HG02943 (cell line): ENCODE measurements at regions not wholly inside any gene's neighbourhood (a gene's known extent, or its start where the extent isn't known, plus 50 kb on each side); places are given as distances from the start of the nearest gene placed in this dataset.
"Not testable (repeated sequence)": the region's sequence is repeated elsewhere in the genome, so short reads cannot be mapped to it uniquely, and the experiment has no call there.

ENCODE experiments used
- ATAC-seq: cut with Tn5 transposase; IDR thresholded peaks from one replicate; pipeline ENCODE4 v1.9.1; 2021; ENCODE audit warnings: mild to moderate bottlenecking, low read depth, moderate library complexity; ENCODE audit not compliant: unreplicated experiment

DNA sequence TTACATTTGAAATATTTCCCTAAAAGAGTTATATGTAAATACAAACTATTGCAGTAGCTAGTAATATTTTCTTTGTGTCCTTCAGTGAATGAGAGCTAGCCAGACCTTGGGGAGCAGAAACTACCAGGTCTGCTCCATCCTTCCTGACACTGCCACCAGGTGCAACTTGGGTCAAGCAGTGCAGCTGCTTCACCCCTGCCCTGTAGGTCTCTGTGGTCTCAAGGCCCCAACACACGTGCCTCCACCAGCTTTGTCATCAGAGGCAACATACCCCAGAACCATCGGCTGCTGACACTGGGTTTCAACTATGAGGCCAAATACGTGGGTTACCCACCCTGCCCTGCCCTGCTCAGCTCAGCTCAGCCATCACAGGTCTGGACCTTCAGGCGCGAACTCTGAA, 181.6 kb downstream of the FCRL5 start:
- ATAC-seq: no peak

DNA sequence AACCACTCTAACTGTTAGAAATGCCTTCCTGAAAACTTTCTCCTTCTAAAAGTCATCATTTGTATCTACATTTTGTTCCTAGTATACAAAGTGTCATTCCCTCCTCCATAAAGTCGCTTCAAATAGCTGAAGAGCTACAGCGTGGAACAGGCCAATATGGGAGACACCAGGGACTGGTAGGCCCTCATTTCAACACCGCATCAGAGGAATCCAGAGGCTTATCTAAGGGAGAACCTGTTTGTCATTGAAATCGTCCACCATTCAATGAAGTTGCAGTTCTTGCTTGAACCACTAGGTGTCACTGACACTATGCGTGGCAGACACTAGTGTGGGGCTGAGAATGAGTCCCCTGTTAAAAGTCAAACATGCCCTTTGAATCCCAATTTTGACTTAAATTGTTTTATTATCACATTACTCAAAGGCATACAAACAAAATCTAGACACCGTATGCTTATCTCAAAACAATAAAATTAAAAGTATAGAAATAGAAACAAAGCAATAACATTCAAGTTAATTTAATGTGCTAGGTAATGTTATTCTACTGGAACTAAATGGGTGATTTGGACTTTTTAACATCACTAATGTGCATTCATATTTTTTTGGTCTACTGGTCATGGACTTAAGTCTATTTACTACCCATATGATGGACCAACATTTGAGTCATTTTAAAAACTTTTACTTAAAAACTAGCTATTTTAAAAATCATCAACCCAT, 182.3 kb downstream of the FCRL5 start:
- no peak for ATAC-seq

DNA sequence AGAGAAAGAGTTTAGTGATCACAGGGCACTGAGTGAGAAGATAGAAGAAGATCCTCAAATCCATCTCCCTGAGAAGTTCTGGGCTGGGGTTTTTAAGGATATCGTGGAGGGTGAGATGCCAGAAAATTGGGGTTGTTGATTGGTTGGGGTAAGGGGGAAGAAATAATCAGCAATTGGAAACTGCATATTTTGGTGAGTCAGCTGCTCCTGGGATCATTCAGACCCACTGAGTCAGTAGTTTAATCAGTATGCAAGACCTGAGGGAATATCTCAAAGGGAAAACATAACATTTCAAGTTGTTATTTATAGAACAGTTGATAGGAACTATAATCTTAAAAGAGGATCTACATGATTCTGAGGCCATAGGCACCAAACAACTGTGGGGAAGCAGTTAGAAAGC, 183.4 kb downstream of the FCRL5 start:
- not testable (repeated sequence) for ATAC-seq

DNA sequence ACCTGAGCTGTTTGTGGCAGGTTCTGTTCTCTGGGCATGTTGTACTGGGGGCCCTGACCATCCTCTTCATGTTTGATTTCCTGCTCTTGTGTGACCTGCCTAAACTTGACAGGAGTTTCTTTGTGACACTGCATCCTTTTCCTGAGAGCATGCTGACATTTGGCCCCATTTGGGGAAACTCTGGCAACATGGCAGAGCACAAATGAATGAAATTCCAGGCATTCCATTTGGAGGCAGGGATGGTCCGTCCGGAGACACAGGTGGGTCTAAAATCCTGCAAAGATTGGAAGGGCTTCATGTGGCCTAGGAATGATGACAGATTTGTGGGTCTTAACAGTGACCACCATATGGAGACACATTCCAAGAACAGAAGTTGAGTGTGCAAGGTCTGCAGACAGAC, 184.0 kb downstream of the FCRL5 start:
- no peak for ATAC-seq

DNA sequence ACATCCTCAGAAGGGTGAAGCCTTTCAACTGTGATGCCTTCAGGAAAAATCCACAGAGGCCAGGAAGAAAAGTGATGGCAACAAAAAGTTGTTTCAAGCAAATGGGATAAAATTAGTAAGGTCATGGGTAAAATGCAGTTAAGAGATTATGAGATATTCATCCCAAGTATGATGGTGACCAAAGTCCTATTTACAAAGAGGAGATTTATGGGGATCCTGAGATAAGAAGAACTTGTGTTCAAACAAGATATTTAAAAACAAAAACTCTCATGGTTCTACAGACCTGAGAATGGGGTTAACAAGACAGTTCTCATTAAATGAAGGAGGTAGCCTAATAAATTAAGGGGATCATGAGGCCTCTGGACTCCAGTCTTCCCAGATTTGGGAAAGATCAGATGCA, 184.4 kb downstream of the FCRL5 start:
- ATAC-seq: no peak

DNA sequence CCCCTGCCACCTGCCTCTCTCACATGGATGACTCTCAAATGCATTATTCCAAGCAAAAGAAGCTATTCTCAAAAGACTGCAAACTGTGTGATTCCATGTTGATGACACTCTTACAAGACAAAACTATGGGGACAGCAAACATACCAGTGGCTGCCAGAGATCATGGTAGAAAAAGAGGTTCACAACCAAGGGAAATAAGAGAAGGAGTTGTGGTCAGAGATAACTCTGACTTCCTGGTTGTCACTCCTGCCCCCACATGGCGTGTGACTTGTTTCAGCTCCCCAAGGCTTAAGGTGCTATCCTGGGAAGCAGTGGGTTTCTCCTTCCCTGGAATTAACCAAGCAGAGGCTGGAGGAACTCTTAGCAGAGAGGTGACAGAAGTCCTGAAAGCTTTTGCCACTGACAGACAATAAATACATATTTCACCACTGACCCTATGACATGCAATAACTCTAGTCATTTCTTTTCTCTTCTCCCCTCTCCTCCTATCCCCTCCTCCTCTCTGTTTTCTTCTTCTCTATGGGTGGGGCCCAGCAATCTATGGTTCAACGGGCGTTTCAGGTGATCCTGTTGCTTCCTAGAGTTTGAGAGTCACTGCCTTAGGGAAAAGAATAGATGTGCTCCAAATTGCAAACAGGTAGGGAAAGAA, 185.1 kb downstream of the FCRL5 start:
- no peak for ATAC-seq

DNA sequence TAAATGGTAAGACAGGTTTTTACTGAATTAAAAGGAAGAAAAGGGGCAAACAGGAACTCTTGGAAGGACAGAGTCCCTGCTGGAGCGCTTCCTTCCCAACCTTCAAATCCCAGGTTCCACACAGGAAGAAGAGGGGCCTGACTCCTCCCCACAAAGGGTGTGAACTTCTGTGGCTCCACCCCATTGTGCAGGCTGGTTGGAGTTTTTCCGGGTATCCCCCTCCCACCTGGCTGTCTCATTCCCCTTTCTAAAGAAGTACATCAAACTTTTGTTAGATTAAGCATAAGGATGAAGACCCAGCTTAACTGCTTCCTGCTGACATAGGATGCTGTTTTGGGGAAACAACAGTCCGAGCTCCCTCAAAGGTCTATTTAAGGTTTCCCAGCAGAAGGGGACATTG, 187.7 kb downstream of the FCRL5 start:
- ATAC-seq: no peak

DNA sequence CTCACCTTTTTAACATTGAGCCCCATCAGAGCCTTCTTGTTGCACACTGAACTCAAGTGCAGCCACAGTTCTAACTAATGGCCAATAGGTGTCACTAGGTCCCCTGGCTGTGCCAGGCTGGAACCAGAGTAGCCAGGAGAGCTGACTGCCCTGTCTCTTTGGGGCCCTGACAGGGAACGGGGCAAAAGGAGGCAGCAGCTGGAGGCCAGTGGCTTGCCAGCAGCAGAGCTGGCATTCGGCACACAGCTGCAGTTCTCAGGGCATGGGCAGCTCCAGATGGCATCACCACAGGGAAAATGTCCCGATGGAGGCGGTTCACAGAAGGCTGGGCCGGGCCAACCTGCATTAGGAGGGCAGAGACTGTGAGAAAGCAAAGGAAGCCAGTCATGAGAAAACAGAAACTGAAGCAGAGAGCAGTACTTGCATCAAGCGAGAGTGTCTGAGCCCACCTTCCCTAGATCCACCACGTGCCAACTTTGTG, 188.6 kb downstream of the FCRL5 start:
- ATAC-seq: no peak

DNA sequence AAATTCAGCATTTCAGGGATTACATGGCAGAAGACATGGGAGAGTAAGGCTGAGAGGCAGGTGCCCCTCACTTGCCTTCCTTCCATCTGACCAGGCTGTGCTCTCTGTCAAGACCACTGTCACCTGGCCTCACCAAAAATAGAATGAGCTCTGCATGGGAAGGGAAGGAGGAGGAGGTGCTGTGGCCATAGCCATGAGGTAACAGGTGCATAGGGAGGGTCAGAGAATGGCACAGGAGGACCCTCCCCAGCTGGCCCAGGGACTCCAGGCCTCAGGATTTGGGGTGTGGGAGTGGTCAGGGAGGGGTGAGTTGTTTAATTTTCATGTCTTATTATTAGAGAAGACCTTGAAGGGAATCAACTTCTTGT, 192.3 kb downstream of the FCRL5 start:
- ATAC-seq: no peak

DNA sequence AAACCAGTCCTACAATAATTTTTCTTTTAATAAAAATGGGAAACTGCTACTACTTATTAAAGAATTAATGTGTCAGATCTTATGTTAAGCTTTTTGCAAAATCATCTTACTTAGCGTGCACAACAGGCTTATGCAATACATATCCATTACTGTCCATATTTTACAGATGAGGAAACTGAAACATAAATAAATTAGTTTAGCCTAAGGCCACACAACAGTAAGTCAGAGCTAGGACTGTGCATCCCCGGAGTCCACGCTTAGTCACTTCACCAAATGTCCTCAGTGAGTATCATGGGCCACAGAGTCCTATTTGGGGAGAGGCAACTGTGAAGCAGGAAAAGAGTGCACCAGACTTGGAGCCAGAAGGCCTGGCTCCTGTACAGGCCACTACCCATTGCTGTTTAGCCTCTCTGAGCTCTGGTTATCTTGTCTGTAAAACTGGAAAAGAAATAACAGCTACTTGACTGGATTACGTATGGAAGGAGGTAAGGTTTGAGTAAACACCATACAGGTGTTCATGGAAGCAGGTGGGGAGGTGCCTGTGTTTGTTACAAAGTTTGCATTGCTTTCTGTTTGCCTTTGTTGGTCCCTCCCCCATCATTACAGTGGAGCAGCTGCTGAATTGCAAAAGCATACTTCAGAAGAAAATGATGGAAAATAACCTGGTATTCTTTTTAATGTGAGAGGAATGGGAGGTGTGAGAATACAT, 192.8 kb downstream of the FCRL5 start:
- ATAC-seq: no peak

DNA sequence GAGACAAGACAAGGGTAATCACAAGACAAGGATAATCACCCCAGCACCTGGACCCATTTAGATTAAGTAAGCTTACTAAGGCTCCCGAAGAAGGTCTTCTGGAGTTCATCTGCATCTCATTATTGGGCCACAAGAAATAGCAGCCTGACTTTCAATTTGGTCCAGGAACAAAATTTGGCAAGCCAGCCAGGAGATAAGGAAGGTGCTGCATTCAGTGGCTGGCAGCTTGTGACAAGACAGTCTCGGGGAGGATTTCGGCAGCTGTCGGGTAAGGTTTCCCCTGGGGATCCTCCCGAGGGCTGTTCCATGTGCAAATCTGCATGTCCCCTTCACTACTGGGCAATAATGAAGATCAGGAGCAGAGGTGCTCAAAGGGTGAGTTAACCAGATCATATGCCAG, 195.2 kb downstream of the FCRL5 start:
- no peak for ATAC-seq

DNA sequence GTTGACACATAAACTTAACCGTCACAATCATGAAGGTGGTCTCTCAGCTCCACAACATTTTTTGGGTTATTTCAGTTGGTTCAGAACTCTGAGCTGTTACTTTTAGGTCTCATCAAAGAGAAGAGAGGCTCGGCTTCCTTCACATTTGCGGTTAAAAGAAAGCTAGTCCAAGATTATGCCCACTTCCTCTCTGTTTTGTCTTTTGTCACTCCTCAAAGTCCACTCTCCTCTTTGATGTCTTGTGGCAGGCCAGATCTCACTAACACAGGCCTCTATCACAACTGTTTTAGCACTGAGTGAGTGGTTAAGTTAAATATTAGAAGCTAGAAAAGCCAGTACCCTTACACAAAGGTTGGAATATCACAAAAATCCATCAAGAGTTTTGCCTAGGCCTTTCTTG, 195.7 kb downstream of the FCRL5 start:
- ATAC-seq: no peak

DNA sequence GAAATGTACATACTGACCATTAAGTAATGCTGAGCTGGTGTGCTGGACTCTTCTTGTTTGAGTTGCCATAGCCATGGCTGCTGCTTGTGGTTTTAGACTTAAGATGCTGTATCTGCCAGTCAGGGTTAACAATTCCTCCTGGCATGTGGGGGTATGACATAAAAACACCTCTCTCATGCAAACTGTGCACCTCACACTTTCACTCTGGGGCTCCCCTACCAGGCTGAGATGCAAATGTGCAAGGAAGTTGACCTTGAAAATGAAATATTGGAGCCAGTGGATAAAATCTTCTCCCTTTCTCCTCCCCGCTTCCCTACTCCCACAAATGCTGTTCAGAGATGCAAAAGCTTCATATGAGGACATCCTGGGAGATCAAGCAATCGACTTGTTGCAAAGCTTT, 198.8 kb downstream of the FCRL5 start:
- no peak for ATAC-seq

DNA sequence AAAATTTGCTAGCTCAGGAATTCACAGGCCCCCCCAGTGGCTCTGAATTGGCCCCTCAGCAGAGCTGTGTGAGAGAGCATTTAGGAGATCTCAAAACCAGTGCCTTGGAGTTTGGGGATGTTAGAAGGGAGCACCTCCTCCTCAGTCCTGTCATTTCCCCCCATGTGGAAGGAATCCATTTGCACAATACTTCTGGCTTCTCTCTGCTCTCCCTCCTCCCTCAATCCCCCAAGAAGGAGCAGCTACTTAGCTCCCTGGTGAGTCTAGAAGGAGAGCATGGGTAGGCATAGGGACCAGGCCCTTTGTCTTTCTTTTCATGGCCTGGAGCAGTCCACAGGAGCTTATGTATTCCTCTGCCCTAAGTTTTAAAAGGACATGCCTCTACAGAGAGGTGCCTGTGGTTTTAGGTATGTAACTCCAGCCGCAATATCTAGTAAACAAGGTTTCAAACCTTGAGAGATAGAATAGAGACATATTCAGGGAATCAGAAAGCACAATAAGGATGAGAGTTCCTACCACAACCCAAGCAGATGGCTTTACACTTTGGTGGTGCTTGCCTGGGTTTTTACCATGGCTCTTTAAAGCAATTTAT, 199.4 kb downstream of the FCRL5 start:
- no peak for ATAC-seq

DNA sequence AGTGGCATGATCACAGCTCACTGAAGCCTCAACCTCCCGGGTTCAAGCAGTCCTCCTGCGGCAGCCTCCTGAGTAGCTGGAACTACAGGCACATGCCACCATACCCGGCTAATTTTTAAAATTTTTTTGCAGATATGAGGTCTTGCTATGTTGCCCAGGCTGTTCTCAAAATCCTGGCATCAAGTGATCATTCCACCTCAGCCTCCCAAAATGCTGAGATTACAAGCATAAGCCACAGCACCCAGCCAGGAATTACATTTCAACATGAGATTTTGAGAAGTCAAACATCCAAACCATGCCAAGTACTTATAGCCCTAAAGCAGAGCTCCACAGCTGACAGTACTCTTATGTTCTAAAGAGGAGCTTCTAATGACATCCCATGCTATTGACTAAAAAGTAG, 200.1 kb downstream of the FCRL5 start:
- ATAC-seq: no peak

DNA sequence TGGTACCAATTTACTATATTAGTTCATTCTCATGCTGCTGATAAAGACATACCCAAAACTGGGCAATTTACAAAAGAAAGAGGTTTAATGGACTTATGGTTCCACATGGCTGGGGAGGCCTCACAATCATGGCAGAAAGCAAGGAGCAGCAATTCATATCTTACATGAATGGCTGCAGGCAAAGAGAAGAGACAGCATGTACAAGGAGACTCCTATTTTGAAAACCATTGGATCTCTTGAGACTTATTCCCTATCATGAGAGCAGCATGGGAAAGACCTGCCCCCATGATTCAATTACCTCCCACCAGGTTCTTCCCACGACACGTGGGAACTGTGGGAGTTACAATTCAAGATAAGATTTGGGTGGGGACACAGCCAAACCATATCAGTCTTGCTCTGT, 200.5 kb downstream of the FCRL5 start:
- not testable (repeated sequence) for ATAC-seq

DNA sequence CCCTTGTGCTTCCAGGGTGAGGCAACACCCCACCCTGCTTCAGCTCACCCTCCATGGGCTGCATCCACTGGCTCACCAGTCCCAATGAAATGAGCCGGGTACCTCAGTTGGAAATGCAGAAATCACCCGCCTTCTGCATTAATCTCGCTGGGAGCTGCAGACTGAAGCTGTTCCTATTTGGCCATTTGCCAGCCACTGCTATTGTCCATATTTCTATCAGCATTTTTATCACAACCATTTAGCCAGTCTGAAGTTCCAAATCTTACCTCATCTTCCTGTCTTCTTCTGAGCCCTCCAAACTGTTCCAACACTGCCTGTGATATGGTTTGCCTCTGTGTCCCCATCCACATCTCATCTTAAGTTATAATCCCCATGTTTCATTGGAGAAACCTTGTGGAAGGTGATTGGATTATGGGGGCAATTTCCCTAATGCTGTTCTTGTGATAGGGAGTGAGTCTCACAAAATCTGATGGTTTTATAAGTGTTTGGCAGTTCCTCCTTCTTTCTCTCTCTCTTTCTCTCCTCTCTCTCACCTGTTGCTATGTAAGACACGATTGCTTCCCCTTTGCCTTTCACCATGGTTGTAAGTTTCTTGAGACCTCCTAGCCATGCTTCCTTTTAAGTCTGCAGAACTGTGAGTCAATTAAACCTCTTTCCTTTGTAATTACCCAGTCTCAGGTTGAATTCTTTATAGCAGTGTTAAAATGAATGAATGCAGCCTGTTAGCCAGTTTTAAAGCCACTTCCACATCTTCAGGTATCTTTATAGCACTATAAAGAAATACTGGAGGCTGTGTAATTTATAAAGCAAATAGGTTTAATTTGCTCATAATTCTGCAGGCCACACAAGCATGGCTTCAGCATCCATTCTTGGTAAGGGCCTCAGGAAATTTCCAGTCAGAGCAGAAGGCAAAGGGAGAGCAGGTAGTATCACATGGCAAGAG, 203.5 kb downstream of the FCRL5 start:
- no peak for ATAC-seq

DNA sequence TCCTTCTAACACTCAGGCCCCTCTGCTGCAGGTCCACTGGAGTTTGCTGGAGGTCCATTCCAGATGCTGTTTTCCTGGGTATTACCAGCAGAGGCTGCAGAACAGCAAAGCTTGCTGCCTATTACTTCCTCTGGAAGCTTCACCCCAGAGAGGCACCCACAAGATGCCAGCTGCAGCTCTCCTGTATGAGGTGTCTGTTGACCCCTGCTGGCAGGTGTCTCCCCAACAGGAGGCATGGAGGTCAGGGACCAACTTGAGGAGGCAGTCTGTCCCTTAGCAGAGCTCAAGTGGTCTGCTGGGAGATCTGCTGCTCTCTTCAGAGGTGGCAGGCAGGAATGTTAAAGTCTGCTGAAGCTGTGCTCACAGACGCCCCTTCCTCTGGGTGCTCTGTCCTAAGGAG, 204.8 kb downstream of the FCRL5 start:
- no peak for ATAC-seq

DNA sequence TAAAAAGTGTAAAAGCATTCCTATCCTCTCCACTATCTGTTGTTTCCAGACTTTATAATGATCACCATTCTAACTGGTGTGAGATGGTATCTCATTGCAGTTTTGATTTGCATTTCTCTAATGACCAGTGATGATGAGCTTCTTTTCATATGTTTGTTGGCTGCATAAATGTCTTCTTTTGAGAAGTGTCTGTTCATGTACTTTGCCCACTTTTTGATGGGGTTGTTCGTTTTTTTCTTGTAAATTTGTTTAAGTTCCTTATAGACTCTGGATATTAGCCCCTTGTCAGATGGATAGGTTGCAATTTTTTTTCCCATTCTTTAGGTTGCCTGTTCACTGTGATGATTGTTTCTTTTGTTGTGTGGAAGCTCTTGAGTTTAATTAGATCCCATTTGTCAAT, 199.6 kb upstream of the ETV3 start:
- ATAC-seq: not testable (repeated sequence)

DNA sequence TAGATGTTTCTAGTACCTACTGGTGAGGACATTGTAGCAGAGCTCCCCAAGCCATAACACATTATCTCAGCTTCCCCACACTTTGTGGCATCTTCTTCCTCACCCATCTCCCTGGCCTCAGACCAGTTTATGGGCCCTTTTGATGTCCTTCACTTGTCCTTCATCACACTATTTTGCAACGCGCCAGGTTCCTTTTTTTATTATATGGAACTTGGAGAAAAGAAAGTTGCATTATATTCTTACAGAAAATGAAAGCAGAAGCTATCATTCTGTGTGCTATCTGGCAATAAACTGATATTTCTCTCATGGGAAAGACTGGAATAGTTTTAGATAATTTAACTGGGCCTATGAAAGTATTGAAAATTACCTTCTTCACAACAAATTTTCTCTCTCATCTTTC, 196.9 kb upstream of the ETV3 start:
- ATAC-seq: no peak
